GM21737 (cell line): ENCODE measurements at regions not wholly inside any gene's neighbourhood (a gene's known extent, or its start where the extent isn't known, plus 50 kb on each side); places are given as distances from the start of the nearest gene placed in this dataset.
"Not testable (repeated sequence)": the region's sequence is repeated elsewhere in the genome, so short reads cannot be mapped to it uniquely, and the experiment has no call there.

Source experiments
- ATAC-seq: cut with Tn5 transposase; IDR thresholded peaks from one replicate; pipeline ENCODE4 v1.9.1; 2021; ENCODE audit warnings: mild to moderate bottlenecking, moderate library complexity; ENCODE audit not compliant: unreplicated experiment

DNA sequence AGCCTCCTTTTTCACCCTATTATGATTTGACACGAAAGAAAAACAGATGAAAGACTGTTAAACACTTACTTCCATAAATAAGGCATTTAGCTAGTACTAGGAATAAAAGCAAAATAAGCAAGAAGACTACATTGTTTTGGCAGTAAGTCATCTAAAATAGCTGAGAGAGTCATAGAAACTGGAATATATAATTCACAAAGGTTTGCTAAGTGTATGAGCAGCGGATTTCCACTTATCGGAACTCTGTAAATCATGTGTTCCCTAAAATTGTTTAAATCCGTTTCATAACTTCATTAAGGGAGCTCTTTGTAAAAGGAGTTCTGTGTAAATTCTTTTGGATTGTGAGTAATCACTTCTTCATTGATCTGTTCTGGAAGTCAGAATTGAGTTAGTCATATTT, 202.5 kb upstream of the CBLB start:
- no peak for ATAC-seq

DNA sequence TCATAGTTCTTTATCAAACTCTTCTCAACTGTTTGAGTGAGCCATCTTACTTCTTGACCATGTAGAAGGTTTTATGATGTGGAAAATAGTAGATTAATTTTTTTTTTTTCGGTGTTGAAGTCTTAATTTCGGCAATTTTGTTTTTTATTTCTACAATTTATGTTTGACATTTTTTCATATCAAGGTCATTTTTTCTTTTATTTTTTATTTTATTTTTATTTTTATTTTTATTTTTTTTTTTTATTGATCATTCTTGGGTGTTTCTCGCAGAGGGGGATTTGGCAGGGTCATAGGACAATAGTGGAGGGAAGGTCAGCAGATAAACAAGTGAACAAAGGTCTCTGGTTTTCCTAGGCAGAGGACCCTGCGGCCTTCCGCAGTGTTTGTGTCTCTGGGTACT, 203.8 kb upstream of the CBLB start:
- ATAC-seq = not testable (repeated sequence)

DNA sequence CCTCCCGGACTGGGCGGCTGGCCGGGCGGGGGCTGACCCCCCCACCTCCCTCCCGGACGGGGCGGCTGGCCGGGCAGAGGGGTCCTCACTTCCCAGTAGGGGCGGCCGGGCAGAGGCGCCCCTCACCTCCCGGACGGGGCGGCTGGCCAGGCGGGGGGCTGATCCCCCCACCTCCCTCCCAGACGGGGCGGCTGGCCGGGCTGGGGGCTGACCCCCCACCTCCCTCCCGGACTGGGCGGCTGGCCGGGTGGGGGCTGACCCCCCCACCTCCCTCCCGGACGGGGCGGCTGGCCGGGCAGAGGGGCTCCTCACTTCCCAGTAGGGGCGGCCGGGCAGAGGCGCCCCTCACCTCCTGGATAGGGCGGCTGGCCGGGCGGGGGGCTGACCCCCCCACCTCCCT, 205.0 kb upstream of the CBLB start:
- ATAC-seq = not testable (repeated sequence)

DNA sequence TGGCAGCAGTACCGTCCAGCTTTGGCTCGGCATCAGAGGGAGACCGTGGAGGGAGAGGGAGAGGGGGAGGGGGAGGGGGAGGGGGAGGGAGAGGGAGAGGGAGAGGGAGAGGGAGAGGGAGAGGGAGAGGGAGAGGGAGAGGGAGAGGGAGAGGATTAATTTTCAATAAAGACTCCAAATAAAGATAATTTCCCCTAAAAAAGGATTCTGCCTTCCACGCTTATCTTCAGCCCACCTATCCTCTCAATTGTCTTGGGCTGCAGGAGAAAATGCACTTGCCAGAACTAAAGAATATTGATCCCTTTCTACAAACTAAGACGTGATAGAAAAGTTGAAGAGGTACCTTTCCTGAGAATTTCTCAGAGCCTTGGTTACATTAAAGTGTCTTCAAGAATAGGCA, 206.9 kb upstream of the CBLB start:
- ATAC-seq = not testable (repeated sequence)

DNA sequence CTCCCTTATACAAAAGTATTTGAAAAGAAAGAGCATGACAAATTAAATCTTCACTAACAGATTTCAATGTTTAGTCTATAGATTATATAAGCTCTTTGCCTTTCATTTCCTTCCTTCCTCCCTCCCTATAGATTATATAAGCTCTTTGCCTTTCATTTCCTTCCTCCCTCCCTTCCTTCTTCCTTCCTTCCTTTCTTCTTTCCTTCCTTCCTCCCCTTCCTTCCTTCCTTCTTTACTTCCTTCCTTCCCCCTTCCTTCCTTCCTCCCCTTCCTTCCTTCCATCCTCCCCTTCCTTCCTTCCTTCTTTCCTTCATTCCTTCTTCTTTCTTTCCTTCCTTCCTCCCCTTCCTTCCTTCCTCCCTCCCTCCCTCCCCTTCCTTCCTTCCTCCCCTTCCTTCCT, 209.8 kb upstream of the CBLB start:
- no peak for ATAC-seq

DNA sequence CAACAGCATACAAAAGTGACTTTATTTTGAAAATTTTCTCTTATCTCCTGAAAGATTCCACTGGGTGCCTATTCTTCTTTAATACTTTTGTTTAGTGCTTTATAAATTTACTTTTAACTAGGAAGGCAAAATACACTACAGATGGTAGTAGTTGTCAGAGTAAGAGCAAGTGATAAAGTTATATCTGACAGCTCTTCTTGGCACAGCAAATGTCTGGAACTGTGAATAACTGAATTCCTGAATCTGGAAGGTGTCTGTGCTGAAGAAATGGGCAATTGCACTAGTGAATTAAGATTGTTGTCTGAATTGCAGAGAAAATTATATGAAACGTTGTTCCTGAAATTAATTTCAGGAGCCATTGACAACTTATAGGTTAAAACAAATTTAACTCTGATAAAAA, 213.8 kb upstream of the CBLB start:
- no peak for ATAC-seq

DNA sequence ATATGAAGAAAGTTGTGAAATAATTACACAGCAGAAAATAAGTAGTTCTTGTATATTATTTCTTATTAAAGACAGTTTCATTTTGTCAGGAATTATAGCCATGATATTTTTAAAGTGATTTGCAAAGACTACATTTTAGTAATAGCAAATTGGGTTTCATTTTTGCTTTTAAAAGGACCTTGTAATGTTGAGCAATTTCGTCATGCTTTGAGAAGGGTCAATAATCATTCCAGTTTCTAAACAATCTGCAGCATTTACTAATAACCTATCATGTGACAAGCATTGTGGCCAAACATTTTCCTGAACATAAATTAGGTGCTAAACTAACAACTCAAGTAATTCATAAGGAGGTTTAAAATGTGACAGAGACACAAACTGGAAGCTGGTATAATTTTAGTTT, 214.4 kb upstream of the CBLB start:
- ATAC-seq = no peak

DNA sequence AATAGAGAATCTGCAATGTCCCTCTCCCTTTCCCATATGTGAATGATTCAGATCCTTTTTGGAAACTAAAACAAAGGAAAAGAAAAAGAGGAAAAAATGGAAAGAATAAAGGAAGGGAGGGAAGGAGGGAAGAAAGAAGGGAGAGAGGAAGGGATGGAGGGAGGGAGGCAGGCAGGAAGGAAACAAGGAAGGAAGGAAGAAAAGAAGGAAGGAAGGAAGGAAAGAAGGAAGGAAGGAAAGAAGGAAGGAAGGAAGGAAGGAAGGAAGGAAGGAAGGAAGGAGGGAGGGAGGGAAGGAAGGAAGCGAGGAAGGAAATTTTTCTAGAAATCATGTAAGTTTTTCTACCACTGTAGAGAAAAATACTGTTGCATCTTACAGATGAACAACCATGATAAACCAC, 215.0 kb upstream of the CBLB start:
- no peak for ATAC-seq

DNA sequence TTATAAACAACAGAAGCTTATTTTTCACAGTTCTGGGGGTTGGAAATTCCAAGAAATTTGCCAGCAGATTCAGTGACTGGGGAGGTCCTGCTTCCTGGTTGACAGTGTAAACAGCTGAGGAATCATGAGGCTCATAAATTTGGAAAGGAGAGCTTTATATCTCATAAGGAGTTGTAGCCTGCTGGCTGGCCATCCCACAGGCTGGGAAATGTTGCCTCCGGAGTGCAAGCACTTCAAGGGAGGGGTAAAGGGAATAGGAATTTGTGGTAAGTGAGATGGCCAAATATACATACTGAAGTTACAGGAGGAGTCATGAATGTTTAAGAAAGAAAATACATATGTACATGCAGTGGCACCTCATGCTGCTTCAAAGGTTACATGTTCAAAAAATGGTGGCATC, 217.2 kb upstream of the CBLB start:
- ATAC-seq = no peak

DNA sequence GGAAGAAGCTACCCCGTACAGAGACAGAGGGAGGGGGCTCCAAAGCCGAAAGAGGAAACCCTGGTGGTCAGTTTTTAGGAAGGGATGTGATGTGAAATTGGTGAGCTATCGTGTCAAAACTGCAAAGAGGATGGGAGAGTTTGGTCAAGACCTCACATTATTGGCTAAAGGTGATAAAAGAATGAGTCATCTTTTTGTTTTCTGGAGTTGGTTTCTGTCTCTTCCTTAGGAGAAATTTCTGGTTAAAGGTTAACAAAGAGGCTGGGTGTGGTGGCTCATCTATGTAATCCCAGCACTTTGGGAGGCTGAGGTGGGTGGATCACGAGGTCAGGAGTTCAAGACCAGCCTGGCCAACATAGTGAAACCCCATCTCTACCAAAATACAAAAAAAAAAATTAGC, 217.8 kb upstream of the CBLB start:
- ATAC-seq = no peak

DNA sequence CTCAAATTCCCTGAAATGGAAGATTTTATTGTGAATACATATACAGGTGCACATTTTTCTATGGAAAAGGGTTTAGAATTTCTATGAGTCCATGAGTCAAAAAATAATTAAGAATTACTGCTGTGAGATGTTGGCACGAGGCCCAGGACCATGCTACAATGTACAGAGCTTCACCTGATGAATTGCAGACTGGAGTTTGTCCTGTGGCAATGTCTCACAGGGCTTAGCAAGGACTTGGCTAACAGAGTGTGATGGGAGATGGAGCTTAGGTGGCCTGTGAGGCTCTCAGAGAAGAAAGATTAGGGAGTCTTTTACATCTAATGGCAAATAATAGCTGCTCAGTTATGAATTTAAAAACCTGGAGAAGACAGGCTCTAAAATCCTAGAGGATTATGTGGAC, 219.5 kb upstream of the CBLB start:
- ATAC-seq = no peak

DNA sequence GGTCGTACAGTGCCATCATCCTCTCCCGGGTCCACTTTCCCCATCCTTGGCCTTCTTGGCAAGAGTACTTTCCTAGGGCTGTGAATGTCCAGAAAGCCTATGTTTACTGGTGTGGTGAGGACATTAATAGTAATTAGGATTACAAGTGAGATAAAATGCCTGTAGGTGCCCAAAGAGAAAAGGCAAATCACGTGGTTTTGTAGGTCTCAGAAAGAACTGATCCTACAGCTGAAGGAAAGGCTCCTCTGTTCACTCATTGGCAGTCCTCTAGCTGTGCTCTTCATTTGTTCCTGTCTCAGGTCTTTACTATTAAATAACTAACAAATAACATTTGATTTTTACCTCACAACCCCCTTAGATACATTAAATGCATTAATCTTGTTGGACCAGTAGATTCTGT, 220.1 kb upstream of the CBLB start:
- ATAC-seq = no peak

DNA sequence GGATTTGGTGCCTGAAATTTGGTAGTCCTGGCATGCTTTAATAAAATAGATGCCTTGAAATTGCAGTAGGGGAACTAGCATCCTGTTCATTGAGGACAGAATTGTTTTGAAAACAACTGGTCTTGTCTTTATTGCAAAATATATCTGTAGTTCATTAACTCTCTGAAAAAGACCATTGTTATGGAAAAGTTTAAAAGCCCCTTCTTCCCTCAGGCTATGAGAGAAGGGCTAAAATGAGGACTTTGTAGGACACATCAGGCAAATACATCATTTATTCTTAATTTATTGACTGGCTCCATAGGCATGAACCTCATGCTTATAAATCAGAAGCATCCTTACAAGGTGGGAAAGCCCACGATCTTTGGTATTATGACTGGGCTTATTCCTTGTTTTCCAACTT, 221.0 kb upstream of the CBLB start:
- ATAC-seq = no peak

DNA sequence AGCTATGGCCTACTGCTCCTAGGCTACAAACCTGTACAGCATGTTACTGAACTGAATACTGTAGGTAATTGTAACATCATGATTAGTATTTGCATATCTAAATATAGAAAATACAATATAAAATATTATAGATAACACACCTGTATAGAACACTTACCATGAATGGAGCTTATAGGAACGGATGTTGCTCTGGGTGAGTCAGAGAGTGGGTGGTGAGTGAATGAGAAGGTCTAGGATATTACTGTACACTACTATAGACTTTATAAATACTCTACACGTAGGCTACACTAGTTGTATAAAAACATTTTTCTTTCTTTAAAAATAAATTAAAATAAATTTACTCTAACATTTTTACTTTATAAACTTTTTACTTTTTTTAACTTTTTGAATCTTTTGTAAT, 224.0 kb upstream of the CBLB start:
- no peak for ATAC-seq

DNA sequence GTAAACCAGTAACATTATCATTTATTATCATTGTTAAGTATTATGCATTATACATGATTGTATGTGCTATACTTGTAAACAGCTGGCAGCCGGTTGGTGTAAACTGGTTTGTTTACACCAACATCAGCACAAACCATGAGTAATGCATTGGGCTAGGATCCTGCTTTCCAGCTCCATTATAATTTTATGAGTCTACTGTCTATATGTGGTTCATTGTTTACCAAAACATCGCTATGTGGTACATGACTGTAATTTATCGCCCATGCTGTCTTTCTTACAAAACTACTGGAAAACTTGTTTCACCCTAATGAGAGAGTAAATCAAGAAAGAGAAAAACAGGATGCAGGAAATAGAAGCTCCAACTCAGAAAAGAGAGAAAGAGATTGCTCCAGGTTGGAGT, 224.8 kb upstream of the CBLB start:
- no peak for ATAC-seq

DNA sequence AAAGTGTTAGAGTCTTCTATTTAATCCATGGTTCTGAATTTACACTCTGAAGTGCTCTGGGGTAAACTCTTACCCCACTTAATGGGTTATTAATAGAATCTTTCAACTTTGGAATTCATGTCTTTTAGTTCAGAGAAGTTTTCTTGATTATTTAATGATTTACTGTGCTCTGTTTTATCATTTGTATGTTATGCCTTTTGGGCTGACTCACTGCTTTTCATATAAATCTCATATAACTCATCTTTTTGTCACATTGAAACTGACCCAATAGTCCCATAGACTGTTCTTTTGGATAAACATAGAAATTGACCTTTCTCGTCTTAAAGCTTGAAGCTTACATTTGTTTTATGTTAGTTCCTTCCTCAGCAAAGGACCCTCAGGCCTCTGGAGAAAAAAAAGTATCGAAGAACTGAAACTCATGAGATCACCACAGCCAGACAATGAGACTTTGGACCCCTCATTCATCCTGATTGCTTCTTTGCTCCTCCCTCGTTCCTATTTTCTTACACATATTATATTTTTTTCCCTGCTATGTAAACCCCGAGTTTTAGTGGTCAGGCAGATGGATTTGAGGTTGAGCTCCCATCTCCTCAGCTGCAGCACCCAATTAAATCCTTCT, 229.1 kb upstream of the CBLB start:
- ATAC-seq = no peak

DNA sequence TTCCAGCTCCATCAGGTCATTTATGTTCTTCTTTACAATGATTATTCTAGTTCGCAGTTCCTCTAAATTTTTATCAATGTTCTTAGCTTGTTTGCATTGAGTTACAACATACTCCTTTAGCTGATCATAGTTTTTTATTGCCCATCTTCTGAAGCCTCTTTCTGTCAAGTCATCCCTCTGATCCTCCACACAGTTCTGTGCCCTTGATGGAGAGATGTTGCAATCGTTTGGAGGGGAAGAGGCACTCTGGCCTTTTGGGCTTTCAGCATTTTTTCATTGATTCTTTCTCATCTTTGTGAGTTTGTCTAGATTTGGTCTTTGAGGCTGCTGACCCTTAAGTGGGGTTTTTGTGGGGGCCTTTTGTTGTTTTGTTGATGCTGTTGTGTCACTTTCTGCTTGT, 234.6 kb upstream of the CBLB start:
- no peak for ATAC-seq

DNA sequence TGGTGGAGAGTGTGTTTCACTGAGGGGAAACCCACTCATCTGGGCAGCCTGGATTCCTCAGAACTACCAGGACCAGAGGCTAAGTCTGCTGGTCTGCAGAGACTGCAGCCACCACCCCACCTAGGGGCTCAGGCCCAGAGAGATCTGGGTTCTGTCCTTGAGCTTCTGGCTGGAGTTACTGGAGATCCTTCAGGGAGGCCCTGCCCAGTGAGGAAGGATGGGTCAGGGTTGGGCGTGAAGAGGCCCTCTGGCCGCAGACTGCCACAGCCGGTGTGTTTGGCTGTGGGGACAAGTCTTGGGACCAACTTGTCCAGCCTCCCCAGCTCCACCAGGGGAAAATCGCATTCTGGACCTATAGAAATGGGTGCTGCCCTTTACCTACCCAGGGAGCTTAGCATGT, 235.3 kb upstream of the CBLB start:
- no peak for ATAC-seq

DNA sequence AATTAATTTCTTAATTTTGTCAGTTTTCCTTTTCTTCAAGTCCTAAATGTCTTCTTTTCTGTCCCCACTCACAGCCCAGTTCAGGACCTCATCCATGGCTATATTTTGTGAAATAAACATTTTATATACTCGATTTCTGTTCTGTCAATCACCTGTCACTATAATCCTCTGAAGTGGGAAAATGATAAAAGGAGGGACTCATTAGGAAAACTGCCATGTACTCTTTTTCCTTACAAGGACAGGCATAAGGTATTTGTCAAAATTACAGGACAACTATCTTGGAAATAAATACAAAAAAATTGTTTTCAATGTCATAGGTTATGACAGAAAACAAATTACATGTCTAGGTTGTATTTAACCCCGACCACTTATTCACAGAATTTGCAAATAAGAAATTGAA, 240.1 kb upstream of the CBLB start:
- no peak for ATAC-seq

DNA sequence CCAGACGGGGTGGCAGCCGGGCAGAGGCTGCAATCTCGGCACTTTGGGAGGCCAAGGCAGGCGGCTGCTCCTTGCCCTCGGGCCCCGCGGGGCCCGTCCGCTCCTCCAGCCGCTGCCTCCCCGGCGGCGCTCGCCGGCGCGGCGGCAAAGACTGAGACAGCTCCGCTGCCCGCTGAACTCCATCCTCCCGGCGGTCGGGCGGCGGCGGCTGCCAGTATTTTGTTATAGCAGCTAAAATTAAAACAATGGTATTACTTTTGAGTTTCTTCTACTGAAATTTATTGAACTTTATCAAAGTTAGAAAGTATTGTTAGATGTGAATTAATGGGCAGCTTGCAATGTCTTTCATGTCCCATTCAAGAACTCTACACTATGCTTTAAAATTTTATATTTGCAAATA, 243.7 kb upstream of the CBLB start:
- ATAC-seq = not testable (repeated sequence)

DNA sequence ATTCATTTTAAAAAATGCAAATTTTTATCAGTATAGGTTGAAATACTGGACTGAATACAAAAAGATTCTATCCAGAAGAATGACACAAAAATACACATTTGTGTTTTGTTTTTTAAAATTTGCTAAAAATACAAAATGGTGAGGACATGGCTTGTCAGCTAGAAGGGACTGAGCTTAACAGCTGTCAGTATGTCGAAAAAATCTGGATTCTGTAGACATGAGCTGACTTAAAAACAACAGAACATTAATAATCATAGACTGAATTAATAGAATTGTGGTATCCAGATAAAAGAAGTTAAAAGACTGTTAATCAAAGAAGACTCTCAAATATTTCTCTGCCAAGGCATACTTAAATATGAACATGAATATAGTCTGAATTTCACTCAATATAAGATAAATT, 244.9 kb upstream of the CBLB start:
- ATAC-seq = no peak

DNA sequence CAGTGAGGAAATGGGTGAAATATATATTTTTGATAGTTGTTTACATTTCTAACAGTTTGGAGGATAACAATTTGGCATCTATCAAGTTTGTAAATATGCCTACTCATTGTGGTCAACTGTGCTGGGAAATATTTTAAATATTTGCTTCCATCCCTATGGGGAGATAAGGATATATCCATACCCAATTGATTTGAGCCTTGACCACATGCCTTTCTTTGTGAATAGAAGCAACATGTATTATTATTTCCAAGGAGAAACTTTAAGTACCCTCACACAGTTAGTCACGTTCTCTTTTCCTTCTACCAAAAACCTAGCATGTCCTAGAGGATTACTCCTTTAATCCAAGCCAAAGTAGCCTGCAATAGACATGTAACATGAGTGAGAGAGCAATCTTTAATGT, 245.4 kb upstream of the CBLB start:
- ATAC-seq = no peak

DNA sequence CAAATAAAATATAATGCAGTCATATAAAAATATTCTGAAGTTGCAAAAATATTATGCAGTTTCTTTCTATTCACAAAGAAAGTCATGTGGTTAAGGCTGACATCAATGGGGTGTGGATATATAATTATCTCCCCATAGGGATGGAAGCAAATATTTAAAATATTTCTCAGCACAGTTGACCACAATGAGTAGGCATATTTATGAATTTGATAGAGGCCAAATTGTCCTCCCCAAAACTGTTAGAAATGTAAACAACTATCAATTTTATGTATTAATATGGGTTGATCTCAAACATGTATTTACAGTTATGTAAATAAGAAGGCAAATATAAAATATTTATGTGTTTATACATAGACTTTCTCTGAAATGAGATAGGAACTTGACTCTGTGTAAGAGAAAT, 246.0 kb upstream of the CBLB start:
- ATAC-seq = no peak

DNA sequence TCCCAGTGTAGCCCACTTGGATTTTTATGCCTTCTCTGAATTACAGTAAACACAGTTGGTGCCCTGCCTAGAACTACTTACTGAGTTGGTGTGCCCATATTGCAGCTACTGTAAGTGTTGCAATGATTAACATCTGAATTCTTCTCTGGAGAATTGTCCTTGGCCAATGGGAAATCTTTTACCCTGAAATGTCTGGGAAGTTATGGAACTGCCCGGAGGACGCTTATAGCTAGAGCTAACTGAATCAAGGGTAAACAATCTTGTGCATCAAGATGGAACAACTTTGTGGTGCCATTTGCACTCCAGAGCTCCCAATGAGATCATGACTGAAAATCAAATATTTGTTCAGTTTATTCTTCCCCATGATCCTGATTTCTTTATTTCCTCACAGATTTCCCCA, 246.7 kb upstream of the CBLB start:
- ATAC-seq = no peak
